HL-60 (cell line): ENCODE measurements at regions not wholly inside any gene's neighbourhood (a gene's known extent, or its start where the extent isn't known, plus 50 kb on each side); places are given as distances from the start of the nearest gene placed in this dataset.

Source experiments
- DNase-seq, 2 experiments: peaks; one replicate each; pipeline ENCODE4 v3.0.0-alpha.2; 2010 to 2020; ENCODE audit warnings: low read depth in 1 of 2, low spot score in 1 of 2
- H3K27ac ChIP-seq: fragments of 250-450 bp; sonication (Bioruptor Pico); replicated peaks from 2 replicates; pipeline ENCODE4 v1.5.1; 2020; ENCODE audit warnings: mild to moderate bottlenecking, moderate library complexity
- H3K27me3 ChIP-seq: fragments of 250-450 bp; sonication (Bioruptor Pico); 2 replicates; pipeline ENCODE4 v1.5.1; 2021; ENCODE audit warnings: mild to moderate bottlenecking, moderate library complexity; ENCODE audit not compliant: insufficient read depth, poor library complexity, severe bottlenecking
- H3K4me3 ChIP-seq: replicated peaks from 2 replicates; pipeline ENCODE4 v1.5.1; 2011; ENCODE audit warnings: mild to moderate bottlenecking, control low read depth, low read length; ENCODE audit not compliant: insufficient read depth
- GABPA ChIP-seq: IDR thresholded peaks from 2 replicates; pipeline ENCODE4 v1.6.1; 2012; ENCODE audit warnings: low read depth
- POLR2AphosphoS5 ChIP-seq: IDR thresholded peaks from 2 replicates; pipeline ENCODE4 v1.6.1; 2012; ENCODE audit warnings: low read depth
- SPI1 ChIP-seq: IDR thresholded peaks from 2 replicates; pipeline ENCODE4 v1.6.1; 2012; ENCODE audit warnings: low read depth, mild to moderate bottlenecking, borderline replicate concordance
- TF ChIP-seq, protein P1 (sequence below): IDR thresholded peaks from 2 replicates; pipeline ENCODE4 v1.6.1; 2012; ENCODE audit warnings: low read depth; ENCODE audit not compliant: insufficient replicate concordance
- TF ChIP-seq, protein P2 (sequence below): IDR thresholded peaks from one replicate; pipeline ENCODE4 v1.5.1; 2011; ENCODE audit warnings: low read length, control low read depth, inconsistent platforms; ENCODE audit not compliant: insufficient read depth

GRCh38 chr2:188217264-188217663, 74.4 kb upstream of the GULP1 start:
- H3K27ac ChIP-seq: no peak overlapping the region
- TF ChIP-seq, protein P1, sequence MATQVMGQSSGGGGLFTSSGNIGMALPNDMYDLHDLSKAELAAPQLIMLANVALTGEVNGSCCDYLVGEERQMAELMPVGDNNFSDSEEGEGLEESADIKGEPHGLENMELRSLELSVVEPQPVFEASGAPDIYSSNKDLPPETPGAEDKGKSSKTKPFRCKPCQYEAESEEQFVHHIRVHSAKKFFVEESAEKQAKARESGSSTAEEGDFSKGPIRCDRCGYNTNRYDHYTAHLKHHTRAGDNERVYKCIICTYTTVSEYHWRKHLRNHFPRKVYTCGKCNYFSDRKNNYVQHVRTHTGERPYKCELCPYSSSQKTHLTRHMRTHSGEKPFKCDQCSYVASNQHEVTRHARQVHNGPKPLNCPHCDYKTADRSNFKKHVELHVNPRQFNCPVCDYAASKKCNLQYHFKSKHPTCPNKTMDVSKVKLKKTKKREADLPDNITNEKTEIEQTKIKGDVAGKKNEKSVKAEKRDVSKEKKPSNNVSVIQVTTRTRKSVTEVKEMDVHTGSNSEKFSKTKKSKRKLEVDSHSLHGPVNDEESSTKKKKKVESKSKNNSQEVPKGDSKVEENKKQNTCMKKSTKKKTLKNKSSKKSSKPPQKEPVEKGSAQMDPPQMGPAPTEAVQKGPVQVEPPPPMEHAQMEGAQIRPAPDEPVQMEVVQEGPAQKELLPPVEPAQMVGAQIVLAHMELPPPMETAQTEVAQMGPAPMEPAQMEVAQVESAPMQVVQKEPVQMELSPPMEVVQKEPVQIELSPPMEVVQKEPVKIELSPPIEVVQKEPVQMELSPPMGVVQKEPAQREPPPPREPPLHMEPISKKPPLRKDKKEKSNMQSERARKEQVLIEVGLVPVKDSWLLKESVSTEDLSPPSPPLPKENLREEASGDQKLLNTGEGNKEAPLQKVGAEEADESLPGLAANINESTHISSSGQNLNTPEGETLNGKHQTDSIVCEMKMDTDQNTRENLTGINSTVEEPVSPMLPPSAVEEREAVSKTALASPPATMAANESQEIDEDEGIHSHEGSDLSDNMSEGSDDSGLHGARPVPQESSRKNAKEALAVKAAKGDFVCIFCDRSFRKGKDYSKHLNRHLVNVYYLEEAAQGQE: no peak
- no peak for TF ChIP-seq SPI1
- no peak for TF ChIP-seq POLR2AphosphoS5
- no peak for DNase-seq
- H3K27me3 ChIP-seq: no peaks in the 10 kb centered on the region
- no peak overlapping the region for H3K4me3 ChIP-seq

GRCh38 chr2:188219541-188219940, 72.1 kb upstream of the GULP1 start:
- TF ChIP-seq, protein P1: no peak
- TF ChIP-seq, protein P2, sequence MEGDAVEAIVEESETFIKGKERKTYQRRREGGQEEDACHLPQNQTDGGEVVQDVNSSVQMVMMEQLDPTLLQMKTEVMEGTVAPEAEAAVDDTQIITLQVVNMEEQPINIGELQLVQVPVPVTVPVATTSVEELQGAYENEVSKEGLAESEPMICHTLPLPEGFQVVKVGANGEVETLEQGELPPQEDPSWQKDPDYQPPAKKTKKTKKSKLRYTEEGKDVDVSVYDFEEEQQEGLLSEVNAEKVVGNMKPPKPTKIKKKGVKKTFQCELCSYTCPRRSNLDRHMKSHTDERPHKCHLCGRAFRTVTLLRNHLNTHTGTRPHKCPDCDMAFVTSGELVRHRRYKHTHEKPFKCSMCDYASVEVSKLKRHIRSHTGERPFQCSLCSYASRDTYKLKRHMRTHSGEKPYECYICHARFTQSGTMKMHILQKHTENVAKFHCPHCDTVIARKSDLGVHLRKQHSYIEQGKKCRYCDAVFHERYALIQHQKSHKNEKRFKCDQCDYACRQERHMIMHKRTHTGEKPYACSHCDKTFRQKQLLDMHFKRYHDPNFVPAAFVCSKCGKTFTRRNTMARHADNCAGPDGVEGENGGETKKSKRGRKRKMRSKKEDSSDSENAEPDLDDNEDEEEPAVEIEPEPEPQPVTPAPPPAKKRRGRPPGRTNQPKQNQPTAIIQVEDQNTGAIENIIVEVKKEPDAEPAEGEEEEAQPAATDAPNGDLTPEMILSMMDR: no peak
- TF ChIP-seq POLR2AphosphoS5 (no peak), SPI1 (no peak), GABPA (no peak)
- no peak for DNase-seq
- H3K27me3 ChIP-seq: no peaks in the 10 kb centered on the region
- no peak overlapping the region for H3K27ac ChIP-seq
- H3K4me3 ChIP-seq: no peak overlapping the region

GRCh38 chr2:188220535-188220934, 71.1 kb upstream of the GULP1 start:
- TF ChIP-seq SPI1 (no peak), POLR2AphosphoS5 (no peak), GABPA (no peak)
- TF ChIP-seq, protein P1: no peak
- TF ChIP-seq, protein P2: no peak
- H3K4me3 ChIP-seq: no peak overlapping the region
- H3K27me3 ChIP-seq: no peaks in the 10 kb centered on the region
- H3K27ac ChIP-seq: no peak overlapping the region
- no peak for DNase-seq

DNA sequence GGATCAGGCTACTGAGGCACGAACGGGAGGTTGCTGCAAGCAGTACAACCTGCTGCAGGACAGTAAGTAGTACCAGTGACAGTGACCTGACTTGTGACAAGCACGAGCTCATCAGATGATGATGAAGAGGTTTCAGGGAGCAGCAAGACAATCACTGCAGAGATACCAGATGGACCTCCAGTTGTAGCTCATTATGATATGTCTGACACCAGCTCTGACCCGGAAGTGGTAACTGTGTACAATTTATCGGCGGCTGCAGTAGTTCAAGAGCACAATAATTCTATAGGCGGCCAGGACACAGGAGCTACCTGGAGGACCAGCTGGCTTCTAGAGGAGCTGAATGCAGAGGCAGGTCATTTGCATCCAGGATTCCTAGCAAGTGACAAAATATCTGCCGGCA, 64.0 kb upstream of the GULP1 start:
- H3K4me3 ChIP-seq: no peak overlapping the region
- H3K27me3 ChIP-seq: no peaks in the 10 kb centered on the region
- H3K27ac ChIP-seq: no peak overlapping the region
- no peak for DNase-seq
- TF ChIP-seq SPI1 (no peak), POLR2AphosphoS5 (no peak), GABPA (no peak)
- TF ChIP-seq, protein P2: no peak
- TF ChIP-seq, protein P1: no peak
